ENCODE measurements at regions not wholly inside any gene's neighbourhood (a gene's known extent, or its start where the extent isn't known, plus 50 kb on each side); places are given as distances from the start of the nearest gene placed in this dataset.

GRCh38 chr4:89511776-89512175 is 204.2 kb upstream of the GPRIN3 start:
- no peak overlapping the region for H3K4me3 ChIP-seq
- no peak for TF ChIP-seq EZH2 (IDR thresholded peaks at IDR 0.05; ENCODE audit: low read depth)
- no peak for TF ChIP-seq CTCF (conservative IDR thresholded peaks at IDR 0.05)
- no peaks in the 10 kb centered on the region for H3K36me3 ChIP-seq (ENCODE audit: low read depth)
- H2AFZ ChIP-seq, result no peak overlapping the region
- no peak overlapping the region for H3K4me2 ChIP-seq
- no TSS peak for BruUV-seq (replicated peaks)
- CTCF ChIA-PET, result no interaction called here
- no peaks in the 10 kb centered on the region for H3K79me2 ChIP-seq (ENCODE audit: low read depth)
- H3K27me3 ChIP-seq (ENCODE audit: insufficient read depth, low read depth), result no peaks in the 10 kb centered on the region
- no peak overlapping the region for H3K27ac ChIP-seq
- no peaks in the 10 kb centered on the region for H3K9me3 ChIP-seq (ENCODE audit: insufficient read depth, low read depth)
- POLR2A ChIA-PET (ENCODE audit: unreplicated experiment), result no interaction called here
- no peaks in the 10 kb centered on the region for H3K4me1 ChIP-seq (replicated peaks; ENCODE audit: insufficient read depth)
- no peaks in the 10 kb centered on the region for H3K9me2 ChIP-seq (ENCODE audit: insufficient read depth)
- no peaks in the 10 kb centered on the region for H3F3A ChIP-seq (ENCODE audit: insufficient read depth, low read depth)
- H4K20me1 ChIP-seq (ENCODE audit: insufficient read depth), result no peaks in the 10 kb centered on the region
- intact Hi-C loops (cut with micrococcal nuclease; ENCODE audit: unreplicated experiment), result no loop called here
- no peak for DNase-seq

DNA sequence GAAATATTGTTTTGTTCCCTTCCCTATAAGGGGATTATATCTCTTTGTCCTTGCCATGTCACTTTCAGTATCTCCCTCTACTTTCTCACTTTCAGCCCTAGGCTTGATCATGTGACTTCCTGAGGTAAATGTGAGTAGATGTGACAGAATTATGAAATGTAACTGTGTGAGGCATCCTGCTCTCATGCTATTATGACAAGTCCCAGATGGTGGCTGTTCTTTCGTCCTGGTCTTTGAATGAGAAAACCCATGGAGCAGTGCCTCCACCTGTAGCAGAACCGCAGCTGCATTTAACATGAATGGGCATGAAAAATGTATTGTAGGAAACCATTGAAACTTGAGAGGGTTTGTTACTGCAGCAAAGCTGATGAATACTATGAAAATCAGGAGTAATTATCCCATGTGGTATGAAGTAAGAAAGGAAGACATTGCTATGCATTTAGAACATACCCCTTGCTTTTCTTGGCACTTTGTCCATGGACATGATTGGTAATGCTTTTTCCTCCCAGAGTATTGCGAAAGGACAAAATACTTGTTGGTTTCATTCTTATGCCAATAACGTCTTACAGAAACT is 202.2 kb upstream of the GPRIN3 start:
- no peak overlapping the region for H3K4me3 ChIP-seq
- intact Hi-C loops (cut with micrococcal nuclease; ENCODE audit: unreplicated experiment), result no loop called here
- no peaks in the 10 kb centered on the region for H3K27me3 ChIP-seq (ENCODE audit: insufficient read depth, low read depth)
- H3K36me3 ChIP-seq (ENCODE audit: low read depth), result no peaks in the 10 kb centered on the region
- H3K4me1 ChIP-seq (replicated peaks; ENCODE audit: insufficient read depth), result no peaks in the 10 kb centered on the region
- ChIA-PET POLR2A (ENCODE audit: unreplicated experiment) (no interaction called here), CTCF (no interaction called here)
- TF ChIP-seq EZH2 (IDR thresholded peaks at IDR 0.05; ENCODE audit: low read depth), result no peak
- no peak for TF ChIP-seq CTCF (conservative IDR thresholded peaks at IDR 0.05)
- H3F3A ChIP-seq (ENCODE audit: insufficient read depth, low read depth), result no peaks in the 10 kb centered on the region
- H3K9me3 ChIP-seq (ENCODE audit: insufficient read depth, low read depth), result no peaks in the 10 kb centered on the region
- no peak overlapping the region for H3K27ac ChIP-seq
- H3K4me2 ChIP-seq, result no peak overlapping the region
- no peaks in the 10 kb centered on the region for H3K79me2 ChIP-seq (ENCODE audit: low read depth)
- no peak for DNase-seq
- BruUV-seq (replicated peaks), result no TSS peak
- H2AFZ ChIP-seq, result no peak overlapping the region
- no peaks in the 10 kb centered on the region for H3K9me2 ChIP-seq (ENCODE audit: insufficient read depth)
- no peaks in the 10 kb centered on the region for H4K20me1 ChIP-seq (ENCODE audit: insufficient read depth)

GRCh38 chr4:89506866-89507491 is 199.4 kb upstream of the GPRIN3 start:
- Histone ChIP-seq H3K4me3 (no peak overlapping the region), H3K9me2 (ENCODE audit: insufficient read depth) (no peaks in the 10 kb centered on the region), H3K4me1 (replicated peaks; ENCODE audit: insufficient read depth) (no peaks in the 10 kb centered on the region), H3K27me3 (ENCODE audit: insufficient read depth, low read depth) (no peaks in the 10 kb centered on the region), H4K20me1 (ENCODE audit: insufficient read depth) (no peaks in the 10 kb centered on the region), H2AFZ (0 out of 2 replicates have a peak overlapping the region, but pooled peaks have one; percentile 11), H3K4me2 (no peak overlapping the region), H3F3A (ENCODE audit: insufficient read depth, low read depth) (no peaks in the 10 kb centered on the region), H3K9me3 (ENCODE audit: insufficient read depth, low read depth) (no peaks in the 10 kb centered on the region), H3K79me2 (ENCODE audit: low read depth) (no peaks in the 10 kb centered on the region), H3K36me3 (ENCODE audit: low read depth) (no peaks in the 10 kb centered on the region), H3K27ac (no peak overlapping the region)
- POLR2A ChIA-PET (ENCODE audit: unreplicated experiment), result no interaction called here
- CTCF ChIA-PET, result interaction anchor here (0.9 kb wide), 1 partner anchor 386 kb away, joined by 8 read pairs; no protein-coding TSS in a partner anchor
- TF ChIP-seq CTCF (conservative IDR thresholded peaks at IDR 0.05) (no peak), EZH2 (IDR thresholded peaks at IDR 0.05; ENCODE audit: low read depth) (no peak)
- BruUV-seq (replicated peaks), result no TSS peak
- intact Hi-C loops (cut with micrococcal nuclease; ENCODE audit: unreplicated experiment), result no loop called here
- DNase-seq, result no peak
